ENCODE measurements at regions not wholly inside any gene's neighbourhood (a gene's known extent, or its start where the extent isn't known, plus 50 kb on each side); places are given as distances from the start of the nearest gene placed in this dataset.

DNA sequence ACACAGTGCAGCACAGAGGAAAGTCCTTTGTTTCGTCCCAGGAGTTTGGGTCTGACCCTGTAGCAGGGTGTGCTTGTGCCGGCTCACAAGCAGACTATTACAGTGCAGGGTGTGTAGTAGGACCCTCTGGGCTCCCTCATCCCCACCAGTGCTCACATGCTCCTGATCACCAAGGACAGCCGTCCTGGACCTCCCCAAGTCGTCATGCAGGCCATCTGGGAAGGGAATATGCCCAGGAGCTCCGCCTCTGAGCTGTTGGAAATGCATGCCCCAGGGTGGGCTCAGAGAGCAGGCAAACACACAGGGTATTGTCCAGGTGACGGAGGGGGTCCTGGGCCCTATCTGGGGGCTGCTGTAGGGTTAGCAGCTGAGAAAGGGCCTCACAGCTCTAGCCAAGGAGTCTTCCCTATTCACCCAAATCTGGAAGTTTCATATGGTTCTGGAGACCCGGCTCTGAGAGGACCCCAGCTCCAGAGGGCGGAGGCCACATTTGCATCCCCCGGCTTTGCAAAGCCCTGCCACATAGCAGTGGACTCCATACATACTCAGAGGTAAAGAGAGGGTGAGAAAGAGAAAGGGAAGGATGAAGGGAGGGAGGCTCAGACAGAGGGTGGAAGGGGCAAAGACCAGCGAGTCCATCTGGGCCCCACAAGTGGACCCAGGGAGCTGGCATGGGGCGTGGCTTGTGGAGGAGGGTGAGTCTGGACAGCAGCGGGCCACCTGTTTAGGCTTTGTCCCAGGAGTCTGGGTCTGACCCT is 53.5 kb upstream of the PPP2R5C start:
- ChIA-PET CTCF (interaction anchor here (0.6 to 4.2 kb wide), 15 partner anchors 9 to 607 kb away, joined by 3 to 28 read pairs (median 5); no protein-coding TSS in a partner anchor), POLR2A (no interaction called here)
- TF ChIP-seq, protein P1, sequence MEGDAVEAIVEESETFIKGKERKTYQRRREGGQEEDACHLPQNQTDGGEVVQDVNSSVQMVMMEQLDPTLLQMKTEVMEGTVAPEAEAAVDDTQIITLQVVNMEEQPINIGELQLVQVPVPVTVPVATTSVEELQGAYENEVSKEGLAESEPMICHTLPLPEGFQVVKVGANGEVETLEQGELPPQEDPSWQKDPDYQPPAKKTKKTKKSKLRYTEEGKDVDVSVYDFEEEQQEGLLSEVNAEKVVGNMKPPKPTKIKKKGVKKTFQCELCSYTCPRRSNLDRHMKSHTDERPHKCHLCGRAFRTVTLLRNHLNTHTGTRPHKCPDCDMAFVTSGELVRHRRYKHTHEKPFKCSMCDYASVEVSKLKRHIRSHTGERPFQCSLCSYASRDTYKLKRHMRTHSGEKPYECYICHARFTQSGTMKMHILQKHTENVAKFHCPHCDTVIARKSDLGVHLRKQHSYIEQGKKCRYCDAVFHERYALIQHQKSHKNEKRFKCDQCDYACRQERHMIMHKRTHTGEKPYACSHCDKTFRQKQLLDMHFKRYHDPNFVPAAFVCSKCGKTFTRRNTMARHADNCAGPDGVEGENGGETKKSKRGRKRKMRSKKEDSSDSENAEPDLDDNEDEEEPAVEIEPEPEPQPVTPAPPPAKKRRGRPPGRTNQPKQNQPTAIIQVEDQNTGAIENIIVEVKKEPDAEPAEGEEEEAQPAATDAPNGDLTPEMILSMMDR (IDR thresholded peaks at IDR 0.05; ENCODE audit: insufficient read depth, low read length, missing control alignments): no peak
- no peak for DNase-seq (ENCODE audit: low read depth, low spot score)
- no peak overlapping the region for H3K4me3 ChIP-seq (ENCODE audit: low read depth, low read length)

DNA sequence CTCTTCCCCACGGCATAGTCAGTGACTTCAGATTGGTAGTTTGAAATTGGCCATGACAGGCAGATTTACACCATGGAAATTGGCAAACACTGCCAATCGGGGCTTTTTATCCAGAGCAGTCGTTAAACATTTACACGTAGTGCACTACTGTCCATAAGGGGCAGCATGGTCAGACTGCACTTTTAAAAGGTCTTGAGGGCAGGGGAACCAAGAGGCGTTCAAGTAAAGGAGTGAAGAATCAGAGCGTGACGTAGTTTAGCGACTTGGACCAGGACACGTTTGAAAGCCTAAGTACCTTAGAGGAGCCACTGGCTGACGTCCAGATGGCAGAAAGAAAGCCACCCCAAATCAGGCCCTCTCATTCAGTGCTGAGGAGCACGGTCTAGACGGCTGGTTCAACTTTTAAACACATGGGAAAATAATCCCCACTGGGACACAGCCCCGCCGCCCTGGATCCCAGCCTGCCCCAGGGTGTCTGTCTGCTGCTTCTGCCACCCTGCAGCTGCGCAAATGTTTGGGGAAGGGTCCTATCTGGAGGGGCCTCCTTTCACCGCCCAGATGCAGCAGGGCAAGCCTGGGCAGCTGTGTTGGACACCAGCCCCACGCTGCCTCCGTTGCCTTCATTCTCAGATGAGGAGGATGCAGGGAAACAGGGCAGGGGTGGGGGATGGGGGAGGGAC is 52.5 kb upstream of the PPP2R5C start:
- POLR2A ChIA-PET: no interaction called here
- CTCF ChIA-PET: interaction anchor here (0.6 to 4.2 kb wide), 9 partner anchors 9 to 387 kb away, joined by 3 to 28 read pairs (median 4); no protein-coding TSS in a partner anchor
- no peak overlapping the region for H3K4me3 ChIP-seq (ENCODE audit: low read depth, low read length)
- no peak for DNase-seq (ENCODE audit: low read depth, low spot score)
- TF ChIP-seq, protein P1 (IDR thresholded peaks at IDR 0.05; ENCODE audit: insufficient read depth, low read length, missing control alignments): no peak

DNA sequence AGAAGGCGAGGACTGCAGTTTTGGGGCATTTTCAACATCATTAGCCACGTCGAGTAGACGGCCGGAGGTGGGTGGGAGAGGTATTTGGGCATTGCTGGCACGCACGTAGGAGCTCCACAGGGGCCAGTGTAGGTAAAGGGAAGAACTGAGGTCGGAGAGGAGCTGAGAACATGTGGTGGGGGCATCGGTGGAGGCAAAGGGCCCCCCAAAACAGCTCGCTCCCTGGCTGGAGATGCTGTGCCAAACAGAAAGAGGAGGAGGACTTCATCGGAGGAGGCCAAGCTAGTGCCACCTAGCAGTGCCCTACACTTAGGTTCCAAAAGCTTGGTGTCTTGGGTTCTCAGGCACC is 52.0 kb upstream of the PPP2R5C start:
- ChIA-PET CTCF (interaction anchor here (0.7 to 4.2 kb wide), 5 partner anchors 9 to 387 kb away, joined by 3 to 28 read pairs (median 4); no protein-coding TSS in a partner anchor), POLR2A (no interaction called here)
- TF ChIP-seq, protein P1 (IDR thresholded peaks at IDR 0.05; ENCODE audit: insufficient read depth, low read length, missing control alignments): no peak
- DNase-seq (ENCODE audit: low read depth, low spot score): no peak
- no peak overlapping the region for H3K4me3 ChIP-seq (ENCODE audit: low read depth, low read length)

DNA sequence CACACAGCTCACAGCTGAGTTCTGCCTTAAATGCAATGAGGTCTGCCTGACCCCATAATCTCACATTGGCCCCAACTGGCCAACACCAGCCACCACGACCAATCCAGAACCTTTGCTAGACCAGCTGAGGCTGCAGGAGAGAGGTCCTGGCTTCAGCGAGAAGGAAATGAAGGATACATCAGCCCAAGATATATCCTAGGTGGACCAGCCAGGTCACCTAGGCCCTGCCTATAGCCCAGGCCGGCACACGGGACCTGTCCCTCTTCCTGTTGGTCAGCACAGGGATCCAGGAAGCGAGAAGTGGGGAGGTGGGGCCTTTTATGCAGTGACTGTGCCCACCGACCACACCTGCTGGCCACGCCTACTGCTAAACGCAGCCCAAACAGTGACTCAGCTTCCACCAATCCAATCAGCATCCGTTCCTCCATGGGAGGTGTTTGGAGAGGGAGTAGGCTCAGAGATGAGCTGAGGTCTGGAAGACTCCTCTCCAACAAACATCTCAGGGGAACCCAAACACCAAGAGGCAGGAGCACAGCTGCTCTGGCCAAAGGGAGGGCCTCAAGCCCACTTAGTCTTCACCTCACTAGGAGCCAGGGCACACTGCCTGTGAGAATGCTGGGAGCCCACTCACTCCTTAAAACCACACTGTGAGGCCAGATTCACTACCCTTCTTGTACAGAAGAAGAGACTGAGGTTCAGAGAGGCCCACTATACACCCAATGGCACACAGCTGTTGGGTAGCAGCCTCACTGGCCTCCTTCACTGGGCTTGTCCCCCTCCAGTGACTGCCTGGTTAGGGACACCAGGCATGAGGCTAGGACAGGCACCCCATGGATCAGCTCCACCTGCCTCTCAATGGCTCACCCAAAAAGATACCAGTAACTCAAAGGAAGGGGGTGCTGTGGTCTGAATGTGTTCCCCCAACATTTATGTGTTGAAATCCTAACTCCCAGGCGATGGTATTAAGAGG is 51.3 kb upstream of the PPP2R5C start:
- no peak for DNase-seq (ENCODE audit: low read depth, low spot score)
- ChIA-PET CTCF (interaction anchor here (0.7 to 4.2 kb wide), 6 partner anchors 9 to 386 kb away, joined by 3 to 28 read pairs (median 4); no protein-coding TSS in a partner anchor), POLR2A (no interaction called here)
- TF ChIP-seq, protein P1 (IDR thresholded peaks at IDR 0.05; ENCODE audit: insufficient read depth, low read length, missing control alignments): no peak
- H3K4me3 ChIP-seq (ENCODE audit: low read depth, low read length): no peak overlapping the region

DNA sequence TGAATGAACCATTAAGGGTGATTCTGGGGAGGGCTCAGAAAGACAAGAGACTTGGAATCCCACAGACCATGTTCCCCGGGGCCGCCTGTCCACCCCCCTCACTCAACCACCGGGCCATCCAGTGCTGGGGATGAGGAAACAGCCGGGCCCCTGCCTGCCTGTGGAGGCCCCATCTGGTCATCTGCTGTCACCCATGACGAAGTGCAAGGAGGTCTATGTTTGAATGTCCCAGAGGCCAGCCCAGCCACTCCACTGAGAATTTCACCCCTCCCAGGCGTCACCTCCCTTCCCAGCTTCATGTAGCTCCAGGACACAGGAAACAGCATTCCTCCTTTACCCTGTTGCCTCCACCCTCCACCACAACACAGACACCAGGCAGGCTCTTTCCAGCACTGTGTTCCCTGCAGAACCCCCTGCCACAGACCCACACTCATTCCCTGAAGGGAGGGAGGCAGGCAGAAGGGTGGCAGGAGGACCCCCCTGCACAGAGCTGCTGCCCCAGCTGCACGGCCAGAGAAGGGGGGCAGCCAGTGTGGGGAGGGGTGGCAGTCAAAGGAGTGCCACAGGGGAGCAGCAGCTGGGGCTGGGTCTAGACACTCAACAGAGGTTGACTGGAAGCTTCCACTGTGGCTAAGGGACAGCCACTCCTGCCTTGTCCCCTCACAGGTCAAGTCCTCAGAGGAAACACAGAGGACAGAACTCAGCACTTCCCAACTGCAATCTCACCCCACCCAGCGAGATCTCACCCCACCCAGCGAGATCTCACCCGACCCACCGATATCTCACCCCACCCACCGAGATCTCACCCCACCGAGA is 50.3 kb upstream of the PPP2R5C start:
- no peak overlapping the region for H3K4me3 ChIP-seq (ENCODE audit: low read depth, low read length)
- ChIA-PET CTCF (interaction anchor here (1.0 kb wide), 1 partner anchor 249 kb away, joined by 4 read pairs; no protein-coding TSS in a partner anchor), POLR2A (no interaction called here)
- TF ChIP-seq, protein P1 (IDR thresholded peaks at IDR 0.05; ENCODE audit: insufficient read depth, low read length, missing control alignments): no peak
- no peak for DNase-seq (ENCODE audit: low read depth, low spot score)
